Body of pancreas (tissue), 4 donors: ENCODE measurements at regions not wholly inside any gene's neighbourhood (a gene's known extent, or its start where the extent isn't known, plus 50 kb on each side); places are given as distances from the start of the nearest gene placed in this dataset.

Source experiments
- ATAC-seq: fragments of 150-250 bp; one replicate; pipeline ENCODE4 v1.9.1; 2016
- DNase-seq, 4 donors: peaks; one replicate each; pipeline ENCODE4 v3.0.0-alpha.2; 2019
- H3K27ac ChIP-seq, 4 donors: fragments of 200-600 bp; sonication (generic); 1 replicate in 3 of 4; 2 replicates in 1 of 4; pipeline versions ENCODE4 v1.5.1 to v1.6.1; 2016 to 2019; ENCODE audit warnings: mild to moderate bottlenecking in 1 of 4, mixed read lengths in 1 of 4, moderate library complexity in 1 of 4
- H3K27me3 ChIP-seq, 2 donors: fragments of 200-600 bp; sonication (generic); one replicate each; pipeline ENCODE4 v1.6.0; 2016; ENCODE audit warnings: mild to moderate bottlenecking in 1 of 2
- H3K36me3 ChIP-seq, 2 donors: fragments of 200-600 bp; sonication (generic); replicated peaks in 1 of 2; 2 replicates each; pipeline ENCODE4 v1.5.1; 2016; ENCODE audit warnings: low read depth in 2 of 2; ENCODE audit not compliant: insufficient read depth in 1 of 2
- H3K4me1 ChIP-seq: fragments of 200-600 bp; sonication (generic); one replicate; pipeline ENCODE4 v1.6.0; 2016
- H3K4me3 ChIP-seq, 2 donors: fragments of 200-600 bp; sonication (generic); 1 replicate in 1 of 2; 2 replicates in 1 of 2; pipeline ENCODE4 v1.5.1; 2016 to 2019
- H3K9me3 ChIP-seq, 3 donors: fragments of 200-600 bp; sonication (generic); 1 replicate in 2 of 3; 2 replicates in 1 of 3; pipeline ENCODE4 v1.5.1; 2016
- POLR2A ChIP-seq, 3 donors: fragments of 450-650 bp; IDR thresholded peaks; one replicate each; pipeline ENCODE4 v1.6.1; 2016; ENCODE audit warnings: antibody characterized with exemption in 3 of 3, mild to moderate bottlenecking in 2 of 3
- WGBS, 2 donors: methylation state at CpG; one replicate each; pipeline ENCODE4 v1.1.5; 2017; 5-methylcytosine and 5-hydroxymethylcytosine counted together
- intact Hi-C: fragments of 100-400 bp; cut with DNase I; formaldehyde crosslinking; loops from one replicate; pipeline ENCODE4 v1.15.1; 2023
- TF ChIP-seq, protein P1 (sequence below), 7 experiments: fragments of 450-650 bp in 4 of 7; fragments of 200-600 bp in 3 of 7; sonication (generic) in 3 of 7; IDR thresholded peaks; one replicate each; pipeline ENCODE4 v1.5.1; 2016 to 2019; ENCODE audit warnings: antibody characterized with exemption in 7 of 7

DNA sequence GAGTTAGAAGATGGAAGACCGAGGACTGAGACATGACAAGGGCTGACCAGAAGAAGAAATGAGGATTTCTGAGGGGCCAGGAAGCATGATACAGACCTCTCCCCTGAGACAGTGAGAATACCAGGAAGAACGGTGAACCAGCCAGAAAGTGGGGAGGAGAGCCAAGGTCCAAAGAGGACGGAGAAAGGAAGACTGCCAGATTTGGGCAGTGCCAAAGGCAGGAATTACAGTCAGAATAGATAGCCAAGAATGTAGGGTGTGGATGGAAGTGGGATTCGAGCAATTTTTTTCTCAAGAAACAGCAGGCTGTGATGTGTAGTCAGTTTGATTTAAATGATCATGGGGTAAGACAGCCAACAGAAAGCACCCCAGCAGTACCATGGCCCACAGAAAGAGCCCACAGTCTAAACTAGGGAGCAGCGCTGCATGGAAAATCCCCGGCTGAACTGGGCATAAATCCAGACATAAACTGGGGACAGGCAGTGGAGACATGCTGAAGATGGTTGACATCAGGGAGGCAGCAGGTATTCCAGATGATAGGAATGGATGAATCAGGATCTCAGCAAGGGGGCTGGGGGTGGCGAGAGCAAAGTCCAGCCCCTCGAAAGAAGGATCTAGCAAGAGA, 67.3 kb upstream of the BARX2 start:
- 65 to 68% methylated on average over 8 of the region's 8 CpGs for WGBS, 2 donors
- peaks cover 4% of the 10 kb centered on the region for H3K4me1 ChIP-seq
- no peak overlapping the region for H3K4me3 ChIP-seq
- no peak overlapping the region for H3K27ac ChIP-seq
- H3K9me3 ChIP-seq, result no peaks in the 10 kb centered on the region
- DNase-seq (no peak), ATAC-seq (no peak)
- TF ChIP-seq POLR2A (IDR thresholded peaks at IDR 0.05), result no peak
- TF ChIP-seq, protein P1, sequence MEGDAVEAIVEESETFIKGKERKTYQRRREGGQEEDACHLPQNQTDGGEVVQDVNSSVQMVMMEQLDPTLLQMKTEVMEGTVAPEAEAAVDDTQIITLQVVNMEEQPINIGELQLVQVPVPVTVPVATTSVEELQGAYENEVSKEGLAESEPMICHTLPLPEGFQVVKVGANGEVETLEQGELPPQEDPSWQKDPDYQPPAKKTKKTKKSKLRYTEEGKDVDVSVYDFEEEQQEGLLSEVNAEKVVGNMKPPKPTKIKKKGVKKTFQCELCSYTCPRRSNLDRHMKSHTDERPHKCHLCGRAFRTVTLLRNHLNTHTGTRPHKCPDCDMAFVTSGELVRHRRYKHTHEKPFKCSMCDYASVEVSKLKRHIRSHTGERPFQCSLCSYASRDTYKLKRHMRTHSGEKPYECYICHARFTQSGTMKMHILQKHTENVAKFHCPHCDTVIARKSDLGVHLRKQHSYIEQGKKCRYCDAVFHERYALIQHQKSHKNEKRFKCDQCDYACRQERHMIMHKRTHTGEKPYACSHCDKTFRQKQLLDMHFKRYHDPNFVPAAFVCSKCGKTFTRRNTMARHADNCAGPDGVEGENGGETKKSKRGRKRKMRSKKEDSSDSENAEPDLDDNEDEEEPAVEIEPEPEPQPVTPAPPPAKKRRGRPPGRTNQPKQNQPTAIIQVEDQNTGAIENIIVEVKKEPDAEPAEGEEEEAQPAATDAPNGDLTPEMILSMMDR (IDR thresholded peaks at IDR 0.05), result no peak
- no peaks in the 10 kb centered on the region for H3K36me3 ChIP-seq
- intact Hi-C loops, result no loop called here
- H3K27me3 ChIP-seq, result no peaks in the 10 kb centered on the region

DNA sequence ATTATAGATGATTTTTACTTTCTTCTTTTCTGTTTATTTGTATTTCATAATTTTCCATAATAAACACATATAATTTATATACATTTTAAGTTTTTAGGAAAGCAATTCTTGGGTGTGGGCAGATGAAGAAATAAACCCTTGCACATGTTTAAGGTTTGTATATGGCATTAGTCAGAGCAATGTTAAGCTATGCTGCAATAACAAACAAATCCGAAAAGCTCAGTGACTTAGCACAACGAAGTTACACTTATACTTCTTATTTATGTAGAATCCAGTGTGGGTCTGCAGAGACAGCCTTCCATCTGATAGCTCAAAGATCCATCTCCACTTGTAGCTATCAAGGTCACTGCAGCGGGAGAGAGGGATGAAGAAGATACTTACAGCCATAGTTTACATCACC, 68.5 kb upstream of the BARX2 start:
- Histone ChIP-seq H3K27me3 (no peaks in the 10 kb centered on the region), H3K4me3 (no peak overlapping the region), H3K4me1 (no peaks in the 10 kb centered on the region), H3K36me3 (no peaks in the 10 kb centered on the region), H3K9me3 (no peaks in the 10 kb centered on the region), H3K27ac (no peak overlapping the region)
- TF ChIP-seq, protein P1 (IDR thresholded peaks at IDR 0.05), result no peak
- no peak for TF ChIP-seq POLR2A (IDR thresholded peaks at IDR 0.05)
- DNase-seq (no peak), ATAC-seq (no peak)
- 87 to 91% methylated on average over 3 of the region's 3 CpGs for WGBS, 2 donors
- intact Hi-C loops, result no loop called here

DNA sequence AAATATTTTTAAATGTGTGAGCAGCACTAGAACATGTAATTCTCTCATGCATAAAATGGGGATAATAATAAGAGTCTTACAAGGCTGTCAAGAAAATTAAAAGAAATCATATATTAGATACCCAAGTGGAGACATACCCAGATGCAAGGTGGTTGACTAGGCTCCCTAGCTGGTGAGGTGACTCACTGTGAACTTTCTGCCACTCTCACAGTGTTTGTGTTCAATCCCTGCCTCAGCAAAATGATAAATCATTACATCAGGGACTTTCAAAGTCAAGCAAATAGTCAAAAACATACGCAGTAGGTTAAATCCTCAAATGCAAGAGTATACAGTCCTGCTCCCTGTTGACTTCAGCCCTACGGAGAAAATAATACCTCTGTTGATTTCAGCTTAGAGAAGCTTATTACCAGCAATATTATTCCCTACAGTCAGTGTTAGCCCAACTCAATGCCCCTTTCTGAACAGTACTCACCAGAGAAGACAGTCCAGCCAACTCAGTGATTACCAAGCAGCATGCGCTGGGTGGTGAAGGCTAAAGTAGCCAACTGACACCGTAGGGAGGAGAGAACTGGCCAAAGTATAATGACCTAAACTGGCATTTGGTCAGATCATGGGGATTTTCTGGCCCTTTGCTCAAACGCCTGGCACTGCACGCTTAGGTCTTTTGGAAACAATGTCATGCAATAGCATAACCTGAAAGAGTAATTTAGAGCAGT, 73.1 kb upstream of the BARX2 start:
- WGBS, 2 donors, result 81 to 88% methylated on average over 6 of the region's 6 CpGs
- H3K36me3 ChIP-seq, result no peaks in the 10 kb centered on the region
- intact Hi-C loops, result no loop called here
- no peak for TF ChIP-seq POLR2A (IDR thresholded peaks at IDR 0.05)
- TF ChIP-seq, protein P1 (IDR thresholded peaks at IDR 0.05), result no peak
- no peak for DNase-seq
- H3K4me3 ChIP-seq, result no peak overlapping the region
- H3K27ac ChIP-seq, result no peak overlapping the region
- H3K27me3 ChIP-seq, result no peaks in the 10 kb centered on the region
- no peak for ATAC-seq
- no peaks in the 10 kb centered on the region for H3K4me1 ChIP-seq
- H3K9me3 ChIP-seq, result no peaks in the 10 kb centered on the region

DNA sequence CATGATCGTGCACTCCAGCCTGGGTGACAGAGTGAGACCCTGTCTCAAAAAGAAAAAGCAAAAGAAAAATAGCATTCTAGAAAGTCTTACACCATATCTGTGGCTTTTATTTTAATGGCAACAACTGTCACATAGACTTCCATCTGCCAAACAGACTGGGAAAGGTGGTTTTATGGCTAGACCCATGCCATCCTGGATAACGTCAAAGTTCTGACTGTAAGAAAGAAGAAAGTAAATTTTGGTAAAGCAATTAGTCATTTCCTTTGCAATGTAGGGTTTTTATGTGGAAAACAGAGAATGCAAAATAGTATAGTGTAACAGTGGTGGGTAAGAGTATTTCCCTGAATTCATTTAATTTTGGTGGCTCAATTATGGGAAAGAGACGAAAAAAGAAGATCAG, 75.5 kb upstream of the BARX2 start:
- ATAC-seq (no peak), DNase-seq (no peak)
- H3K36me3 ChIP-seq, result no peaks in the 10 kb centered on the region
- no peaks in the 10 kb centered on the region for H3K27me3 ChIP-seq
- 89 to 95% methylated on average over 3 of the region's 3 CpGs for WGBS, 2 donors
- no peaks in the 10 kb centered on the region for H3K9me3 ChIP-seq
- TF ChIP-seq, protein P1 (IDR thresholded peaks at IDR 0.05), result no peak
- TF ChIP-seq POLR2A (IDR thresholded peaks at IDR 0.05), result no peak
- H3K4me3 ChIP-seq, result no peak overlapping the region
- no peak overlapping the region for H3K27ac ChIP-seq
- H3K4me1 ChIP-seq, result no peaks in the 10 kb centered on the region
- intact Hi-C loops, result no loop called here

DNA sequence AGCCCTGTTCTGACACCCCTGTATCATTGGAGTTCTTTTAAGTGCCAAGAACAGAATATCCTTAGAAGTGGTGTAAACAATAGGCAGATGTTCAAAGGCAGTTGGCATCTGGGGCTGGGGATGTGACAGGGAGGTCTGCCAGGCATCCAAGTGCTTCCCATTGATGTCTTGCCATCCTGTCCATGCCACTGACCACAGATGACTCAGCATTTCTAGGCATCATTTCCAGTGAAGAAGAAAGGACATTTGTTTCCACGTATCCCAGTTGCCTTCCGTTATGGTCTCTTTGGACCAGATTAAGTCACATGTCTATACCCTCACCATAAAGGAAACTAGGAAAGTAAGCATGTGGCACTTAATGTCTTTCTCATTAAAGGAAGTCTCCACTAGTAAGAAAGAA, 76.7 kb upstream of the BARX2 start:
- TF ChIP-seq, protein P1 (IDR thresholded peaks at IDR 0.05), result no peak
- TF ChIP-seq POLR2A (IDR thresholded peaks at IDR 0.05), result no peak
- Histone ChIP-seq H3K27ac (no peak overlapping the region), H3K4me3 (no peak overlapping the region), H3K36me3 (no peaks in the 10 kb centered on the region), H3K9me3 (no peaks in the 10 kb centered on the region), H3K27me3 (no peaks in the 10 kb centered on the region), H3K4me1 (no peaks in the 10 kb centered on the region)
- ATAC-seq (no peak), DNase-seq (no peak)
- intact Hi-C loops, result no loop called here
- WGBS, 2 donors, result 81 to 86% methylated on average over 2 of the region's 2 CpGs
